ENCODE measurements at regions not wholly inside any gene's neighbourhood (a gene's known extent, or its start where the extent isn't known, plus 50 kb on each side); places are given as distances from the start of the nearest gene placed in this dataset.

GRCh38 chr21:26761174-26761915 lies 83.9 kb downstream of the ADAMTS1 start:
- ATAC-seq (ENCODE audit: insufficient number of reproducible peaks, low FRiP score, low read depth), result no peak
- no peaks in the 10 kb centered on the region for H3K4me1 ChIP-seq (ENCODE audit: control insufficient read depth in 1 of 2, low read depth in 2 of 2)
- no peaks in the 10 kb centered on the region for H3K27me3 ChIP-seq (replicated peaks; ENCODE audit: insufficient read depth)
- H3K36me3 ChIP-seq, result no peaks in the 10 kb centered on the region
- TF ChIP-seq CTCF (IDR thresholded peaks at IDR 0.05), result no peak
- H3K4me3 ChIP-seq, result no peak overlapping the region
- H3K27ac ChIP-seq, result no peak overlapping the region
- H3K9me3 ChIP-seq, result no peaks in the 10 kb centered on the region
- DNase-seq (ENCODE audit: low spot score), result no peak

GRCh38 chr21:26759731-26760130 lies 85.5 kb downstream of the ADAMTS1 start:
- H3K4me1 ChIP-seq (ENCODE audit: control insufficient read depth in 1 of 2, low read depth in 2 of 2), result no peaks in the 10 kb centered on the region
- no peaks in the 10 kb centered on the region for H3K9me3 ChIP-seq
- ATAC-seq (ENCODE audit: insufficient number of reproducible peaks, low FRiP score, low read depth) (no peak), DNase-seq (ENCODE audit: low spot score) (no peak)
- H3K27ac ChIP-seq, result no peak overlapping the region
- no peak overlapping the region for H3K4me3 ChIP-seq
- no peak for TF ChIP-seq CTCF (IDR thresholded peaks at IDR 0.05)
- H3K36me3 ChIP-seq, result no peaks in the 10 kb centered on the region
- no peaks in the 10 kb centered on the region for H3K27me3 ChIP-seq (replicated peaks; ENCODE audit: insufficient read depth)

- no peak overlapping the region for H3K27ac ChIP-seq
- no peaks in the 10 kb centered on the region for H3K9me3 ChIP-seq
- DNase-seq (ENCODE audit: low spot score), result no peak
- ATAC-seq (ENCODE audit: insufficient number of reproducible peaks, low FRiP score, low read depth), result no peak
- H3K36me3 ChIP-seq, result no peaks in the 10 kb centered on the region
- H3K4me1 ChIP-seq (ENCODE audit: control insufficient read depth in 1 of 2, low read depth in 2 of 2), result no peaks in the 10 kb centered on the region
- H3K4me3 ChIP-seq, result no peak overlapping the region
- no peak for TF ChIP-seq CTCF (IDR thresholded peaks at IDR 0.05)
- no peaks in the 10 kb centered on the region for H3K27me3 ChIP-seq (replicated peaks; ENCODE audit: insufficient read depth)
Observed at GRCh38 chr21:26758083-26758880, 86.9 kb downstream of the ADAMTS1 start.

GRCh38 chr21:26756491-26757159 lies 88.6 kb downstream of the ADAMTS1 start:
- Histone ChIP-seq H3K27me3 (replicated peaks; ENCODE audit: insufficient read depth) (no peaks in the 10 kb centered on the region), H3K27ac (no peak overlapping the region), H3K9me3 (no peaks in the 10 kb centered on the region), H3K4me1 (ENCODE audit: control insufficient read depth in 1 of 2, low read depth in 2 of 2) (no peaks in the 10 kb centered on the region), H3K4me3 (no peak overlapping the region), H3K36me3 (no peaks in the 10 kb centered on the region)
- DNase-seq (ENCODE audit: low spot score) (no peak), ATAC-seq (ENCODE audit: insufficient number of reproducible peaks, low FRiP score, low read depth) (no peak)
- no peak for TF ChIP-seq CTCF (IDR thresholded peaks at IDR 0.05)

- DNase-seq (ENCODE audit: low spot score) (no peak), ATAC-seq (ENCODE audit: insufficient number of reproducible peaks, low FRiP score, low read depth) (no peak)
- no peaks in the 10 kb centered on the region for H3K4me1 ChIP-seq (ENCODE audit: control insufficient read depth in 1 of 2, low read depth in 2 of 2)
- no peaks in the 10 kb centered on the region for H3K27me3 ChIP-seq (replicated peaks; ENCODE audit: insufficient read depth)
- H3K4me3 ChIP-seq, result no peak overlapping the region
- H3K9me3 ChIP-seq, result no peaks in the 10 kb centered on the region
- no peak for TF ChIP-seq CTCF (IDR thresholded peaks at IDR 0.05)
- H3K27ac ChIP-seq, result no peak overlapping the region
- no peaks in the 10 kb centered on the region for H3K36me3 ChIP-seq
Observed at GRCh38 chr21:26754853-26755252, 90.4 kb downstream of the ADAMTS1 start.
